CD4-positive, alpha-beta memory T cell (primary cell): ENCODE measurements at regions not wholly inside any gene's neighbourhood (a gene's known extent, or its start where the extent isn't known, plus 50 kb on each side); places are given as distances from the start of the nearest gene placed in this dataset.

Source experiments
- CTCF ChIA-PET: fragments of 350-600 bp; sonication (Branson Sonifier 250); formaldehyde crosslinking; loops from one replicate; lab custom pipeline; 2021; ENCODE audit warnings: inconsistent platforms; ENCODE audit not compliant: partially characterized antibody; lab: Charles Lee
- POLR2A ChIA-PET: fragments of 350-600 bp; sonication (Branson Sonifier 250); formaldehyde crosslinking; loops from one replicate; lab custom pipeline; 2021; ENCODE audit not compliant: partially characterized antibody; lab: Charles Lee
- DNase-seq, 5 donors: peaks; one replicate each; pipeline versions ENCODE4 v3.0.0 to v3.0.0-alpha.2; 2020 to 2022; ENCODE audit warnings: mixed read lengths in 1 of 5
- H3K27ac ChIP-seq: one replicate; pipeline ENCODE4 v1.7.0; 2013; ENCODE audit warnings: low read depth, low read length
- H3K27me3 ChIP-seq: 2 replicates; pipeline ENCODE4 v1.7.0; 2013; ENCODE audit warnings: mild to moderate bottlenecking, low read length, moderate library complexity; ENCODE audit not compliant: insufficient read depth
- H3K36me3 ChIP-seq: 2 replicates; pipeline ENCODE4 v1.7.0; 2013; ENCODE audit warnings: mild to moderate bottlenecking, low read length, moderate library complexity; ENCODE audit not compliant: insufficient read depth
- H3K4me1 ChIP-seq: 2 replicates; pipeline ENCODE4 v1.7.0; 2013; ENCODE audit warnings: mild to moderate bottlenecking, low read length, moderate library complexity; ENCODE audit not compliant: insufficient read depth
- H3K4me3 ChIP-seq, 2 donors: one replicate each; pipeline ENCODE4 v1.7.0; 2013; ENCODE audit warnings: low read length in 2 of 2, mild to moderate bottlenecking in 1 of 2
- H3K9me3 ChIP-seq, 2 donors: one replicate each; pipeline ENCODE4 v1.7.0; 2013; ENCODE audit warnings: low read length in 2 of 2, control low read depth in 1 of 2; ENCODE audit not compliant: control insufficient read depth in 1 of 2
- H3K27ac Mint-ChIP-seq, 7 donors: one replicate each; pipeline ENCODE4 v1.8.0; 2020 to 2021; ENCODE audit warnings: mixed read lengths in 7 of 7, mild to moderate bottlenecking in 6 of 7, inconsistent platforms in 3 of 7, moderate library complexity in 3 of 7
- H3K27me3 Mint-ChIP-seq, 2 donors: one replicate each; pipeline ENCODE4 v1.8.0; 2020 to 2021; ENCODE audit warnings: mixed read lengths in 2 of 2
- H3K36me3 Mint-ChIP-seq, 2 donors: one replicate each; pipeline ENCODE4 v1.8.0; 2020 to 2021; ENCODE audit warnings: mixed read lengths in 2 of 2, inconsistent platforms in 1 of 2, mild to moderate bottlenecking in 1 of 2
- H3K4me1 Mint-ChIP-seq, 4 donors: one replicate each; pipeline ENCODE4 v1.8.0; 2020 to 2021; ENCODE audit warnings: mixed read lengths in 4 of 4, mild to moderate bottlenecking in 1 of 4
- H3K4me3 Mint-ChIP-seq, 8 donors: one replicate each; pipeline ENCODE4 v1.8.0; 2020 to 2021; ENCODE audit warnings: mixed read lengths in 8 of 8, mild to moderate bottlenecking in 7 of 8, moderate library complexity in 6 of 8, inconsistent platforms in 3 of 8
- H3K9me3 Mint-ChIP-seq, 8 donors: one replicate each; pipeline ENCODE4 v1.8.0; 2020 to 2021; ENCODE audit warnings: mixed read lengths in 8 of 8, mild to moderate bottlenecking in 5 of 8, inconsistent platforms in 3 of 8, moderate library complexity in 1 of 8
- intact Hi-C: fragments of 100-400 bp; cut with micrococcal nuclease; formaldehyde crosslinking; loops from one replicate; pipeline ENCODE4 v1.15.1; 2023

DNA sequence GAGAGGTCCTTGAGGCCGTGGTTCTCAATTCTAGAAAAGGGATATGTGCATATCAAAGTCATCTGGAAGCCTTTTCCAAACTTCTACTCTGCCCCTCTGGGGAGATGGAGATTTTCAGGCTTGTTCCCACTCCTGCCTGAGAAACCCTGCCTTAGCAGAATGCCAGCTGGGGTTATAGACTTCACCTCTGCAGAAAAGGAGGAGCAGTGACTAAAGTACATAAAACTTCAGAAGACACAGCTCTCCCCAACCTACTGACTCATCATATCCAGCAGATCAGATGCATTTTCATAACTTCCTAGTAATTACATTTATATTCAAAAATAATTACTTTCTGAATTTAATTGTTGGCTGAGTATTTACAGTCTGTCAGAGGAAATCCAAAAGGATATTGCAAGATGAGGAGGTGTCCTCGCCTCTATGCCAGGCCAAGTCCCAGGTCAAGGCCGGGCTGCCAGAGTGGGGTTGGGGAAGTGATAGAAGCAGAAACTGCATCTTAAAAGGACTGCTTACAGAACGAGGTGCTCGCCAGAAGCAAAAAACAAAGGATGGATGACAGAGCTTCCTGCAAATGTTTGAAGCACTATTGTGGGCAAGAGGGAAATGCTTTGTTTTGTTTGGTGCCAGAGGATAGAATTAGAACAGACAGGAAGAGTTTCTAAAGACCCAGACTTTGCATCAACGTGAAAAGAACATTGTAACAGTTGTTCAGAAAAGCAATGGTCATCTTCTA lies 75.6 kb upstream of the APCDD1 start:
- H3K36me3 Mint-ChIP-seq = no peaks in the 10 kb centered on the region
- ChIA-PET POLR2A (no interaction called here), CTCF (no interaction called here)
- no peak overlapping the region for H3K27ac Mint-ChIP-seq
- no peaks in the 10 kb centered on the region for H3K9me3 ChIP-seq
- intact Hi-C loops = no loop called here
- no peak overlapping the region for H3K4me3 Mint-ChIP-seq
- no peak overlapping the region for H3K4me3 ChIP-seq
- H3K36me3 ChIP-seq = no peaks in the 10 kb centered on the region
- H3K27ac ChIP-seq = no peak overlapping the region
- H3K9me3 Mint-ChIP-seq = peaks cover 0 to 2% (median 0%) of the 10 kb centered on the region in 8 donors
- DNase-seq = no peak
- H3K27me3 ChIP-seq = no peaks in the 10 kb centered on the region
- peaks cover 0 to 4% of the 10 kb centered on the region in 2 donors for H3K27me3 Mint-ChIP-seq
- no peaks in the 10 kb centered on the region for H3K4me1 ChIP-seq
- H3K4me1 Mint-ChIP-seq = no peaks in the 10 kb centered on the region

DNA sequence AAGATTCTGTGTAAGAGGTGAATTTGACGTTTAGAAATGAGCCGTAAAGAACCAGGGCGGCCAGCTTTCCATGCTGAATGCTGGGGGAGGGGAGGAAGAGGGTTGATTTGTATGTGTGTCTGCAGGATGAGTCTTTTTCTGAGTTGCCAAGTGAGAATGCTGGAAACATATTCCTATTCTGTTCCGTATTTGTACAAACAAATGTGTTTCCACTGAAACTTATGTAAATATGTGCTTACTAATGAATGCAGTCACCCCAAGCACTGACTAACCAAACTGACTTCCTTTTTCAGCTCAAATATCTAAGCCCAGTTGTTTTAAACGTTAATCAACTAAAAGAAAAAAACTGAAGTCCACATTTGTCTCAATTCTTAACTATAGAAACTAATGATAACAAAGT lies 74.9 kb upstream of the APCDD1 start:
- Mint-ChIP-seq H3K9me3 (peaks cover 0 to 3% (median 0%) of the 10 kb centered on the region in 8 donors), H3K4me1 (no peaks in the 10 kb centered on the region)

DNA sequence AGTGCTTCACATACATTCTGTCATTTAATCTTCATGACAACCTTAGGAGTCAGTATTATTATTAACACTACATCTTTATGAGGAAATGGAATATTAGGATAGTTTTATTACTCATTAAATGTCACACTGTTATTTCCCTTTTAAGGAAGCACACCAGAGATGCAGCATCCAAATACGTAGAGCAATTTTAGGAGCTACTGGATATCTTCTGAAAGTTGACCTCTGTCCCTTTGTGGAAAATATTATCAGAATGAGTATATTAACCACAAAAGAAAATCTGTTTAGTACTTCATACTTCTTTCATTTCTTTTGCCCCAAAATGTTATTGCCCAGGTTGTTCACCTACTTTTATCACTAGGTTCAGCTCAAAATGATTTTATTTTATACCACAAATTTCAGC lies 72.9 kb upstream of the APCDD1 start:
- Histone ChIP-seq H3K4me1 (no peaks in the 10 kb centered on the region), H3K27ac (no peak overlapping the region), H3K36me3 (no peaks in the 10 kb centered on the region), H3K9me3 (no peaks in the 10 kb centered on the region), H3K4me3 (no peak overlapping the region), H3K27me3 (no peaks in the 10 kb centered on the region)
- no peak for DNase-seq
- ChIA-PET POLR2A (no interaction called here), CTCF (no interaction called here)
- Mint-ChIP-seq H3K9me3 (peaks cover 0 to 3% (median 0%) of the 10 kb centered on the region in 8 donors), H3K27ac (no peak overlapping the region), H3K4me3 (no peak overlapping the region), H3K36me3 (no peaks in the 10 kb centered on the region), H3K27me3 (peaks cover 3 to 7% of the 10 kb centered on the region in 2 donors), H3K4me1 (no peaks in the 10 kb centered on the region)
- intact Hi-C loops = no loop called here

More for the DNA sequence above, 74.9 kb upstream of the APCDD1 start:
- intact Hi-C loops = no loop called here
- Histone ChIP-seq H3K36me3 (no peaks in the 10 kb centered on the region), H3K27me3 (no peaks in the 10 kb centered on the region), H3K4me3 (no peak overlapping the region), H3K9me3 (no peaks in the 10 kb centered on the region), H3K4me1 (no peaks in the 10 kb centered on the region), H3K27ac (no peak overlapping the region)
- DNase-seq = no peak
- Mint-ChIP-seq H3K27me3 (peaks cover 0 to 4% of the 10 kb centered on the region in 2 donors), H3K4me3 (no peak overlapping the region), H3K27ac (no peak overlapping the region), H3K36me3 (no peaks in the 10 kb centered on the region)
- CTCF ChIA-PET = no interaction called here
- POLR2A ChIA-PET = no interaction called here

DNA sequence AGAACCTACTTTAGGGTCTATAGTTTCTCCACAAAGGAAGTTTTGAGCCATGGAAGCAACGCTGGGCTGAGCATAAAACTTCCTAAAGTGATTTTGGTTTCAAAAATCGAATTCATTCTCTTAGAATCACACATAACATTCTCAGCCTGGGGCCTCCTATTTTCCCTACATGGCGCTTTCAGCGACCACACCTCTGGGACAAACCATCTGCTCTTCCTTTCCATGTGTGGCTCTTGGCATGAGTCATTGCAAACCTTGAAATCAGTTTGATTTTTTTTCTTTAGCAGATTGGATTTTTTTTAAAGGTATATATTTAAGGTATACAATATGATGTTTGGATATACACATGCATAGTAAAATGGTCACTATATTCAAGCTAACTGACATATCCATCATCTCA lies 72.5 kb upstream of the APCDD1 start:
- Histone ChIP-seq H3K27me3 (no peaks in the 10 kb centered on the region), H3K4me1 (no peaks in the 10 kb centered on the region), H3K9me3 (no peaks in the 10 kb centered on the region), H3K27ac (no peak overlapping the region), H3K4me3 (no peak overlapping the region), H3K36me3 (no peaks in the 10 kb centered on the region)
- ChIA-PET POLR2A (no interaction called here), CTCF (no interaction called here)
- H3K4me3 Mint-ChIP-seq = no peak overlapping the region
- peaks cover 4 to 10% of the 10 kb centered on the region in 2 donors for H3K27me3 Mint-ChIP-seq
- no peaks in the 10 kb centered on the region for H3K4me1 Mint-ChIP-seq
- DNase-seq = no peak
- H3K27ac Mint-ChIP-seq = no peak overlapping the region
- H3K36me3 Mint-ChIP-seq = no peaks in the 10 kb centered on the region
- peaks cover 0 to 3% (median 0%) of the 10 kb centered on the region in 8 donors for H3K9me3 Mint-ChIP-seq
- intact Hi-C loops = no loop called here

DNA sequence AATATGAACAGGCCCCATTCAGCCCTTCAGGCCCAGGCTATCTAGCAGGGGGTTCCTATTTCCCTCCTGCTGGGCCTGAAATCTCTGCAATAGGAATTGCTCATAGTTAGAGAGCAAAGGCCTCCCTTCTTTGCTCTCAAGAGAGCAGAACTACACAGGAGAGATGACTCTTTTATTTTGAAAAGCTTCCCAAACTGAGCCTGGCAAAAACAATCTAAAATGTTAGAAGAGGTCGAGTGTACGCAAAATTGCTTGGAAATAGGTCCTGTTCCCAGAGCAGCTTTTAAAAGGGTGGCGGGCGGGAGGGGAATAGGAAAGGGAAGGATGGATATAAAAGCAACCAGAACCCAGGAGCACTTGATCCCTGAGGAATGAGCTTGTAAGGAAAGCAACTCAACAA lies 68.4 kb upstream of the APCDD1 start:
- Mint-ChIP-seq H3K4me1 (no peaks in the 10 kb centered on the region), H3K27me3 (peaks cover 15 to 16% of the 10 kb centered on the region in 2 donors), H3K36me3 (no peaks in the 10 kb centered on the region), H3K9me3 (peaks cover 0 to 4% (median 2%) of the 10 kb centered on the region in 8 donors), H3K27ac (no peak overlapping the region), H3K4me3 (no peak overlapping the region)
- Histone ChIP-seq H3K27ac (no peak overlapping the region), H3K4me3 (no peak overlapping the region), H3K9me3 (no peaks in the 10 kb centered on the region), H3K27me3 (no peaks in the 10 kb centered on the region), H3K4me1 (no peaks in the 10 kb centered on the region), H3K36me3 (no peaks in the 10 kb centered on the region)
- ChIA-PET CTCF (no interaction called here), POLR2A (no interaction called here)
- DNase-seq = no peak
- intact Hi-C loops = no loop called here

DNA sequence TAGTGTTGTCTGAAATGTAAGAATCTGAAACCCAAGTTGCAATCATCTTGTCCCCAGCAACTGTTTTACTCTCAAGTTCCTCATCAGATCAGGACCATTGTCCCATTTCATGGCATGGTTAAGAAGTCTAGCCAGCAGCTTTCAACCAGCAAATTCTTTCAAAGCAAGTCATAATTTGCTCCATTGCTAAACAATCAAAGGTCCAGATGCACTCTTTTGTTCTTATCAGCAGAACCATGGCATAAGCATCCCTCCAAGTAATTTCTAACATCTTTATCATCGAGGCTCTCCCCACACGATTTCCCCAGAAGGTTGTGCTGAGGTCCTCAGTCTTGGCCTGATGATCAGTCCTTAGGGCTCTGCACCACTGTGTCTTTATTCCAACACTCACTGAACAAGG lies 67.5 kb upstream of the APCDD1 start:
- no peak overlapping the region for H3K4me3 ChIP-seq
- H3K27me3 ChIP-seq = no peaks in the 10 kb centered on the region
- no peak for DNase-seq
- H3K9me3 ChIP-seq = no peaks in the 10 kb centered on the region
- H3K9me3 Mint-ChIP-seq = peaks cover 2 to 11% (median 4%) of the 10 kb centered on the region in 8 donors
- no peak overlapping the region for H3K4me3 Mint-ChIP-seq
- H3K36me3 ChIP-seq = no peaks in the 10 kb centered on the region
- no peaks in the 10 kb centered on the region for H3K4me1 Mint-ChIP-seq
- no peak overlapping the region for H3K27ac Mint-ChIP-seq
- peaks cover 16 to 21% of the 10 kb centered on the region in 2 donors for H3K27me3 Mint-ChIP-seq
- H3K27ac ChIP-seq = no peak overlapping the region
- no peaks in the 10 kb centered on the region for H3K4me1 ChIP-seq
- POLR2A ChIA-PET = no interaction called here
- no peaks in the 10 kb centered on the region for H3K36me3 Mint-ChIP-seq
- CTCF ChIA-PET = no interaction called here
- intact Hi-C loops = no loop called here

DNA sequence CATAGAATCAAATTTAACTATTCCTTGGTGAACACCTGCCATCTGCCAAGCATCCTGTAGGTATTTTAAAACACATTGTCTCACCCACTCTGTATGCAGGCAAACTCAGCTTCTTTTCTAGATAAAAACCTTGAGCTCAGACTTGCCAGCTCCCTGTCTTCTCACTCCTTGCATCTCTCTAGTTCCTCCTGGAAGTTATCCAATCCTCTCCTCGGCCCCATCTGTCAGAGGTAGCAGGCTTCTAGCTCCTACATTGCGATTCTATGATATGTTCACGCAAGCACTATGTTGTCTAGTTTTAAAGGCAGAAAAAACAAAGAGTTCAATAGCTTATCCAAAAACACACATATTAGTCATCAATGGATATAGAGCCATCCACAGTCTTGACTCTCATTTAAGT lies 67.0 kb upstream of the APCDD1 start:
- Mint-ChIP-seq H3K4me1 (no peaks in the 10 kb centered on the region), H3K4me3 (no peak overlapping the region), H3K9me3 (peaks cover 2 to 11% (median 4%) of the 10 kb centered on the region in 8 donors), H3K27me3 (peaks cover 16 to 21% of the 10 kb centered on the region in 2 donors), H3K27ac (no peak overlapping the region), H3K36me3 (no peaks in the 10 kb centered on the region)
- H3K36me3 ChIP-seq = no peaks in the 10 kb centered on the region
- POLR2A ChIA-PET = no interaction called here
- no peak overlapping the region for H3K27ac ChIP-seq
- DNase-seq = no peak
- no peaks in the 10 kb centered on the region for H3K9me3 ChIP-seq
- H3K27me3 ChIP-seq = no peaks in the 10 kb centered on the region
- no peaks in the 10 kb centered on the region for H3K4me1 ChIP-seq
- intact Hi-C loops = no loop called here
- CTCF ChIA-PET = no interaction called here
- no peak overlapping the region for H3K4me3 ChIP-seq
